Panc1 (cell line): ENCODE measurements at regions not wholly inside any gene's neighbourhood (a gene's known extent, or its start where the extent isn't known, plus 50 kb on each side); places are given as distances from the start of the nearest gene placed in this dataset.
A peak's percentile ranks its signal among the peaks of the same experiment; 100 is the strongest.

ENCODE experiments used
- ATAC-seq: fragments of 200-7000 bp; cut with Tn5 transposase; 2 replicates; pipeline ENCODE4 v1.9.1; 2020; ENCODE audit warnings: mild to moderate bottlenecking, moderate library complexity
- BruUV-seq: library from RNA; stranded (reverse); fragments of 400-500 nt; replicated peaks from 2 replicates; lab custom pipeline; 2021; lab: Mats Ljungman, UMichigan
- CTCF ChIA-PET: fragments of 300-600 bp; sonication (Branson Sonifier 250); formaldehyde crosslinking; loops from one replicate; lab custom pipeline; 2022; ENCODE audit warnings: antibody characterized with exemption; lab: Charles Lee
- POLR2A ChIA-PET: fragments of 300-600 bp; sonication (Branson Sonifier 250); formaldehyde crosslinking; loops from one replicate; lab custom pipeline; 2022; ENCODE audit warnings: antibody characterized with exemption; lab: Charles Lee
- DNase-seq: peaks from one replicate; pipeline ENCODE4 v3.0.0-alpha.2; 2010; ENCODE audit warnings: low read depth, low spot score
- H3K27ac ChIP-seq: 2 replicates; pipeline ENCODE4 v1.5.1; 2011; ENCODE audit warnings: mild to moderate bottlenecking, low read length, inconsistent platforms
- H3K27me3 ChIP-seq: fragments of 200-500 bp; sonication (Bioruptor generic); 2 replicates; pipeline ENCODE4 v1.6.0; 2014; ENCODE audit warnings: low read length, inconsistent platforms; ENCODE audit not compliant: control insufficient read depth, insufficient read depth
- H3K36me3 ChIP-seq: fragments of 200-500 bp; sonication (Bioruptor generic); 2 replicates; pipeline ENCODE4 v1.5.1; 2014; ENCODE audit warnings: inconsistent platforms, mild to moderate bottlenecking, low read length, moderate library complexity; ENCODE audit not compliant: control insufficient read depth, insufficient read depth
- H3K4me1 ChIP-seq: 2 replicates; pipeline ENCODE4 v1.5.1; 2011; ENCODE audit warnings: inconsistent platforms, mild to moderate bottlenecking, low read length, moderate library complexity; ENCODE audit not compliant: control insufficient read depth, insufficient read depth
- H3K4me3 ChIP-seq, 2 experiments: 2 replicates each; pipeline ENCODE4 v1.5.1; 2011 to 2012; ENCODE audit warnings: low read depth in 2 of 2, low read length in 2 of 2, mild to moderate bottlenecking in 2 of 2, inconsistent platforms in 1 of 2, moderate library complexity in 1 of 2
- H3K9me3 ChIP-seq: fragments of 200-500 bp; sonication (Bioruptor generic); 2 replicates; pipeline ENCODE4 v1.5.1; 2014; ENCODE audit warnings: low read depth, mild to moderate bottlenecking, inconsistent platforms, low read length, moderate library complexity; ENCODE audit not compliant: control insufficient read depth, insufficient read depth
- POLR2AphosphoS5 ChIP-seq: IDR thresholded peaks from 2 replicates; pipeline ENCODE4 v1.6.1; 2012; ENCODE audit warnings: mild to moderate bottlenecking, low read depth, low read length, moderate library complexity
- SIN3A ChIP-seq: IDR thresholded peaks from 2 replicates; pipeline ENCODE4 v1.6.1; 2012; ENCODE audit warnings: low read depth, mild to moderate bottlenecking, low read length, moderate library complexity, borderline replicate concordance; ENCODE audit not compliant: insufficient read depth
- TCF7L2 ChIP-seq: IDR thresholded peaks from 2 replicates; pipeline ENCODE4 v1.6.1; 2011; ENCODE audit warnings: mild to moderate bottlenecking, low read depth, low read length, inconsistent platforms
- in situ Hi-C: cut with HindIII; loops from 2 replicates; pipeline ENCODE4 v1.10.0; 2016; ENCODE audit warnings: low sequenced_read_pairs, low pct_unique_long_range_greater_than_20kb
- intact Hi-C: fragments of 100-400 bp; cut with micrococcal nuclease; formaldehyde crosslinking; loops from one replicate; pipeline ENCODE4 v1.10.0; 2022; ENCODE audit not compliant: unreplicated experiment
- TF ChIP-seq, protein P1 (sequence below), 2 experiments: IDR thresholded peaks; 2 replicates each; pipeline ENCODE4 v1.6.1; 2011 to 2012; ENCODE audit warnings: low read depth in 2 of 2, control low read depth in 1 of 2, low read length in 1 of 2, mild to moderate bottlenecking in 1 of 2, moderate library complexity in 1 of 2; ENCODE audit not compliant: insufficient read depth in 1 of 2
- TF ChIP-seq, protein P2 (sequence below): fragments of 450-650 bp; IDR thresholded peaks from 2 replicates; pipeline ENCODE4 v1.5.1; 2017; ENCODE audit warnings: mild to moderate bottlenecking

DNA sequence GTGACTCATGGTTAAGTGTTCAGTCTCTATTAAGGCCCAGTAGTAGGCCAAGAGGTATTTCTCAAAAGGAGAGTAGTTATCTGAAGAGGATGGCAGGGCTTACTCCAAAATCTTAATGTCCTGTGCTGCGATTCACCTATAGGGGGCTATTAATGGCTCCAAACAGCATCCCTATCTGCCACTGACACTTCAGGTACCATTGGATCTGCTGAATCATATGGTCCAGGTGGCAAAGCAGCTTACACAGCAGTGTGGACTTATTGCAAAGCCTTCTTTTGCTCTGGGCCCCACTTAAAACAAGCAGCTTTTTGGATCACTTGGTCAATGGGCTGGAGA lies 60.8 kb upstream of the ATP2B1 start:
- ATAC-seq (no peak), DNase-seq (no peak)
- Histone ChIP-seq H3K9me3 (no peaks in the 10 kb centered on the region), H3K4me3 (no peak overlapping the region), H3K27me3 (no peaks in the 10 kb centered on the region), H3K27ac (peak overlapping the region; percentile 5; the same call in 1 of the 2 replicates), H3K36me3 (no peaks in the 10 kb centered on the region), H3K4me1 (peaks cover 5% of the 10 kb centered on the region; the same call in 1 of the 2 replicates)
- TF ChIP-seq TCF7L2 (no peak), POLR2AphosphoS5 (no peak), SIN3A (no peak)
- TF ChIP-seq, protein P1, sequence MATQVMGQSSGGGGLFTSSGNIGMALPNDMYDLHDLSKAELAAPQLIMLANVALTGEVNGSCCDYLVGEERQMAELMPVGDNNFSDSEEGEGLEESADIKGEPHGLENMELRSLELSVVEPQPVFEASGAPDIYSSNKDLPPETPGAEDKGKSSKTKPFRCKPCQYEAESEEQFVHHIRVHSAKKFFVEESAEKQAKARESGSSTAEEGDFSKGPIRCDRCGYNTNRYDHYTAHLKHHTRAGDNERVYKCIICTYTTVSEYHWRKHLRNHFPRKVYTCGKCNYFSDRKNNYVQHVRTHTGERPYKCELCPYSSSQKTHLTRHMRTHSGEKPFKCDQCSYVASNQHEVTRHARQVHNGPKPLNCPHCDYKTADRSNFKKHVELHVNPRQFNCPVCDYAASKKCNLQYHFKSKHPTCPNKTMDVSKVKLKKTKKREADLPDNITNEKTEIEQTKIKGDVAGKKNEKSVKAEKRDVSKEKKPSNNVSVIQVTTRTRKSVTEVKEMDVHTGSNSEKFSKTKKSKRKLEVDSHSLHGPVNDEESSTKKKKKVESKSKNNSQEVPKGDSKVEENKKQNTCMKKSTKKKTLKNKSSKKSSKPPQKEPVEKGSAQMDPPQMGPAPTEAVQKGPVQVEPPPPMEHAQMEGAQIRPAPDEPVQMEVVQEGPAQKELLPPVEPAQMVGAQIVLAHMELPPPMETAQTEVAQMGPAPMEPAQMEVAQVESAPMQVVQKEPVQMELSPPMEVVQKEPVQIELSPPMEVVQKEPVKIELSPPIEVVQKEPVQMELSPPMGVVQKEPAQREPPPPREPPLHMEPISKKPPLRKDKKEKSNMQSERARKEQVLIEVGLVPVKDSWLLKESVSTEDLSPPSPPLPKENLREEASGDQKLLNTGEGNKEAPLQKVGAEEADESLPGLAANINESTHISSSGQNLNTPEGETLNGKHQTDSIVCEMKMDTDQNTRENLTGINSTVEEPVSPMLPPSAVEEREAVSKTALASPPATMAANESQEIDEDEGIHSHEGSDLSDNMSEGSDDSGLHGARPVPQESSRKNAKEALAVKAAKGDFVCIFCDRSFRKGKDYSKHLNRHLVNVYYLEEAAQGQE (IDR thresholded peaks at IDR 0.05; ENCODE audit: insufficient read depth in 1 of 2, low read depth in 2 of 2, low read length in 1 of 2) = no peak
- TF ChIP-seq, protein P2, sequence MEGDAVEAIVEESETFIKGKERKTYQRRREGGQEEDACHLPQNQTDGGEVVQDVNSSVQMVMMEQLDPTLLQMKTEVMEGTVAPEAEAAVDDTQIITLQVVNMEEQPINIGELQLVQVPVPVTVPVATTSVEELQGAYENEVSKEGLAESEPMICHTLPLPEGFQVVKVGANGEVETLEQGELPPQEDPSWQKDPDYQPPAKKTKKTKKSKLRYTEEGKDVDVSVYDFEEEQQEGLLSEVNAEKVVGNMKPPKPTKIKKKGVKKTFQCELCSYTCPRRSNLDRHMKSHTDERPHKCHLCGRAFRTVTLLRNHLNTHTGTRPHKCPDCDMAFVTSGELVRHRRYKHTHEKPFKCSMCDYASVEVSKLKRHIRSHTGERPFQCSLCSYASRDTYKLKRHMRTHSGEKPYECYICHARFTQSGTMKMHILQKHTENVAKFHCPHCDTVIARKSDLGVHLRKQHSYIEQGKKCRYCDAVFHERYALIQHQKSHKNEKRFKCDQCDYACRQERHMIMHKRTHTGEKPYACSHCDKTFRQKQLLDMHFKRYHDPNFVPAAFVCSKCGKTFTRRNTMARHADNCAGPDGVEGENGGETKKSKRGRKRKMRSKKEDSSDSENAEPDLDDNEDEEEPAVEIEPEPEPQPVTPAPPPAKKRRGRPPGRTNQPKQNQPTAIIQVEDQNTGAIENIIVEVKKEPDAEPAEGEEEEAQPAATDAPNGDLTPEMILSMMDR = no peak
- CTCF ChIA-PET = no interaction called here
- no TSS peak for BruUV-seq
- intact Hi-C loops = no loop called here
- POLR2A ChIA-PET = no interaction called here
- in situ Hi-C loops = no loop called here

DNA sequence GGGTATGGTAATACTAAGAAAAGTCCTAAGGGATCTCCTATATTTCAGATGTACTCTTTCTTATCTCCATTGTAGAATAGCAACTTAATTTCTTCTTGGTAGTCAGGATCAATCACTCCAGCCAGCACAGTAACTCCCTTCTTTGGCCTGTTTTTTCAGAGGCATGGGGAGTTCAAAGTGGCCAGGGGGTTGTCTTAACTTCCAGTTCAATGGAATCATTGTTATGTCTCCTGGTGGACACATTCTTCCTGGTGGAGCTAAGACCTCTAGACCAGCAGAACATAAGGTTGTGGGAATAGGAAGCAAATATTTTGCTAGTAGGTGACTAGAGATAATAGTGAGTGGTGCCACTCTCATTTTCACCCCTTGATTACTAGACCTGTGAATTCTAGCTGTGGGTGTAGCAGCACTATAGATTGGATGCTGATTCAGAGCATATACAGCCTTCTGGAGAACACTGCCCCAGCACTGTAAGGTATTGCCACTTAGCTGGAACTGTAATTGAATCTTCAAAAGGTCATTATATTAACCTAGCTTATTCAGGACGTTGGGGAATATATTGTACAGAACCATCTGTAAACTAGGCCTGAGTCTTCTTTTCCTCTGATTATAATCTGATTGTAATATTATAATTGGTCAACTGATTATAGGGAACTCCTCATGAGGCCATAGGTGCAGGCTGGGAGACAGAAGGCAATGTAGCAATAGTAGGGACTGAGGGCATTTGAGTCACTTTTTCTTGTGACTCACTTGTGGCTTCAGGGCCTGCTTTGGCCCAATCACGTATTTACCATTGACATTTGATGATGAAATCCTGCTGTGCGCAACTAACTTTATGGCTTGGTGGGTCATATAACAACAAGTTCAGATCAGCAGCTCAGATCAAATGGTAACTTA lies 60.2 kb upstream of the ATP2B1 start:
- ChIA-PET POLR2A (no interaction called here), CTCF (no interaction called here)
- Histone ChIP-seq H3K4me1 (peaks cover 5% of the 10 kb centered on the region; the same call in 1 of the 2 replicates), H3K9me3 (no peaks in the 10 kb centered on the region), H3K4me3 (no peak overlapping the region), H3K27ac (peak overlapping the region; percentile 27; the same call in 1 of the 2 replicates), H3K27me3 (no peaks in the 10 kb centered on the region), H3K36me3 (no peaks in the 10 kb centered on the region)
- DNase-seq = peak; percentile 64
- TF ChIP-seq POLR2AphosphoS5 (no peak), TCF7L2 (no peak; the same call in 1 of the 2 replicates), SIN3A (no peak)
- TF ChIP-seq, protein P2 = no peak
- TF ChIP-seq, protein P1 (IDR thresholded peaks at IDR 0.05; ENCODE audit: insufficient read depth in 1 of 2, low read depth in 2 of 2, low read length in 1 of 2) = no peak
- intact Hi-C loops (no loop called here), in situ Hi-C loops (no loop called here)
- BruUV-seq = no TSS peak
- peak; percentile 92 for ATAC-seq
